Neural progenitor cell (in vitro differentiated cells): ENCODE measurements at regions not wholly inside any gene's neighbourhood (a gene's known extent, or its start where the extent isn't known, plus 50 kb on each side); places are given as distances from the start of the nearest gene placed in this dataset.

Experiments used
- EZH2 ChIP-seq: fragments of 200-600 bp; sonication (generic); IDR thresholded peaks from 2 replicates; pipeline ENCODE4 v1.6.1; 2017; ENCODE audit warnings: antibody characterized with exemption, mild to moderate bottlenecking, moderate library complexity
- EZH2phosphoT487 ChIP-seq: fragments of 200-600 bp; sonication (generic); IDR thresholded peaks from 2 replicates; pipeline ENCODE4 v1.6.1; 2017; ENCODE audit warnings: antibody characterized with exemption
- TF ChIP-seq, protein P1 (sequence below): fragments of 200-600 bp; sonication (generic); IDR thresholded peaks from 2 replicates; pipeline ENCODE4 v1.5.1; 2017; ENCODE audit warnings: antibody characterized with exemption, mild to moderate bottlenecking

DNA sequence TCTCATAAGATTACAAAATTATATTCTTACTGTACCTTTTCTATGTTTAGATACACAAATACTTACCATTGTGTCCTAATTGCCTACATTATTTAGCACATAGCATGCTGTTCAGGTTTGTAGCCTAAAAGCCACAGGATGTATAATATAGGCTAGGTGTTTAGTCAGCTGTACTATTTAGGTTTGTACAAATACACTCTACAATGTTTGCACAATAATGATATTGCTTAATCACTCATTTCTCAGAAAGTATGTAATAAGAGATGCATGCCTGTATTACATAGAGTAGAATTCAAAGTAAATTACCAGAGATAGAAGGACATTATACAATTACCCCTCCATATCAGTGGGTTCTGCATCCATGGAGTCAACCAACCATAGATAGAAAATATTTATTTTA is 201.1 kb upstream of the COL3A1 start:
- TF ChIP-seq, protein P1, sequence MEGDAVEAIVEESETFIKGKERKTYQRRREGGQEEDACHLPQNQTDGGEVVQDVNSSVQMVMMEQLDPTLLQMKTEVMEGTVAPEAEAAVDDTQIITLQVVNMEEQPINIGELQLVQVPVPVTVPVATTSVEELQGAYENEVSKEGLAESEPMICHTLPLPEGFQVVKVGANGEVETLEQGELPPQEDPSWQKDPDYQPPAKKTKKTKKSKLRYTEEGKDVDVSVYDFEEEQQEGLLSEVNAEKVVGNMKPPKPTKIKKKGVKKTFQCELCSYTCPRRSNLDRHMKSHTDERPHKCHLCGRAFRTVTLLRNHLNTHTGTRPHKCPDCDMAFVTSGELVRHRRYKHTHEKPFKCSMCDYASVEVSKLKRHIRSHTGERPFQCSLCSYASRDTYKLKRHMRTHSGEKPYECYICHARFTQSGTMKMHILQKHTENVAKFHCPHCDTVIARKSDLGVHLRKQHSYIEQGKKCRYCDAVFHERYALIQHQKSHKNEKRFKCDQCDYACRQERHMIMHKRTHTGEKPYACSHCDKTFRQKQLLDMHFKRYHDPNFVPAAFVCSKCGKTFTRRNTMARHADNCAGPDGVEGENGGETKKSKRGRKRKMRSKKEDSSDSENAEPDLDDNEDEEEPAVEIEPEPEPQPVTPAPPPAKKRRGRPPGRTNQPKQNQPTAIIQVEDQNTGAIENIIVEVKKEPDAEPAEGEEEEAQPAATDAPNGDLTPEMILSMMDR: no peak
- TF ChIP-seq EZH2 (no peak), EZH2phosphoT487 (no peak)
